SK-N-MC (cell line): ENCODE measurements at regions not wholly inside any gene's neighbourhood (a gene's known extent, or its start where the extent isn't known, plus 50 kb on each side); places are given as distances from the start of the nearest gene placed in this dataset.

Experiments
- EZH2 ChIP-seq: fragments of 200-600 bp; sonication (generic); IDR thresholded peaks from one replicate; pipeline ENCODE4 v1.6.1; 2017; ENCODE audit warnings: antibody characterized with exemption
- FOXP2 ChIP-seq: optimal IDR thresholded peaks from 2 replicates; pipeline ENCODE3; 2011; ENCODE audit warnings: mild to moderate bottlenecking, moderate library complexity; ENCODE audit not compliant: insufficient read depth; ENCODE audit errors: extremely low read length, control extremely low read depth
- POLR2AphosphoS5 ChIP-seq: IDR thresholded peaks from 2 replicates; pipeline ENCODE4 v1.6.1; 2012; ENCODE audit warnings: mild to moderate bottlenecking, low read depth, low read length, borderline replicate concordance

DNA sequence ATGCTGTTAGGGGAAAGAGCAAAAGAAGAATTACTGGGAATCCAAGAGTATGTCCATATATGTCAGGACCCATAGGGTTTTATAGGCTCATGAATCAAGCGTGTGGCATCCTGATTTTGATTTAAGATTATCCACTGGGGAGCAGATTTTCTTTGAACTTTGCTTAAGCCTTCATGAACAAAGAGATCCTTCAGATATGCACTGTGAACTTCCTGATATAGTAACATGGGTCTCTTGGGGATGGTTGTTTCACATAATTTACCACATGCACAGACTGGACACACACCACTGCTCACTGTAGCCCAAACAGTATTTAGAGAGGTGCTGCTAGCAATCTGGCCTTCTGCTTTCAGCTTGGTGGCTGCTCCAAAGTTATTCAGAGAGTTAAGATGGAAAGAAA lies 200.9 kb upstream of the ZPLD1 start:
- no peak for TF ChIP-seq FOXP2
- no peak for TF ChIP-seq POLR2AphosphoS5
- no peak for TF ChIP-seq EZH2
